GM19328 (cell line): ENCODE measurements at regions not wholly inside any gene's neighbourhood (a gene's known extent, or its start where the extent isn't known, plus 50 kb on each side); places are given as distances from the start of the nearest gene placed in this dataset.

Source experiments
- ATAC-seq: cut with Tn5 transposase; IDR thresholded peaks from one replicate; pipeline ENCODE4 v1.9.1; 2021; ENCODE audit warnings: mild to moderate bottlenecking, moderate library complexity; ENCODE audit not compliant: unreplicated experiment

- no peak for ATAC-seq
These were observed 295.6 kb downstream of the ZEB1 start for GRCh38 chr10:31614611-31615010.

DNA sequence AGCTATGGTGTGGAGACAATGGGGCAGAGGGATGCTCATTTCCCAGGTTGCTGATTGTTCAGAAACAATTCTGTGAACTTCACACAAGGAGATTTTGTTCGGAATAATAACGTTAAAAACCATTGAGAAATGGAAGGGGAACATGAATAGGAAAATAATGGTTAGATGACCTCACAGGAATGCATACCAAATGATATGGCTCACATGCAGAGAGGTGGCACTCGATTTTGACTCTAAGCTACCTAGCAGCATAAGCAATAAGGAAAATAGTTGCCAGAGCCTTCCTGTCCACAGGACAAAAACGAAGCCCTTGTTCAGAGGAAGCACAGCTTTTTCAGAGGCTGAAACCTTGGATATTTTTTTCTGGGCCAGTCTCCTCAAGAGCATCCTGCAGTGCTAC, 293.1 kb downstream of the ZEB1 start:
- no peak for ATAC-seq

DNA sequence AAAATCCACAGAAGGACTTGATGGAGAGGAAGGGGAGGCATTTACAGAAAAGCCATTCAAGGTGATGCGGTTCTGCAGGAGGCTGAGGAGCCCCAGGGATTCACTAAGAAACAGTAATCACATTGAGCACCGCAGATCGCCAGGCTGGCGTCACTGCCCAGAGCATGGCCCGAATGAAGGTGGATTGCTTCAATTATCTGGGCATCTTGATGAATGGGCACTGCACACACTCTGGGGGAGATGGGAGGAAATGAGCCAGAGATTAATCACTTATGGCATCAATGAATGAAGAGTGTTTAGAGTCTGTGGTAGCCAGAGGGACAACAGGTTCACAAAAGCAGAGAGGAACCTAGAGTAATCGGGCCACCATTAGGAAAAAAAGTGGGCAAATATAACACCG, 292.1 kb downstream of the ZEB1 start:
- no peak for ATAC-seq

DNA sequence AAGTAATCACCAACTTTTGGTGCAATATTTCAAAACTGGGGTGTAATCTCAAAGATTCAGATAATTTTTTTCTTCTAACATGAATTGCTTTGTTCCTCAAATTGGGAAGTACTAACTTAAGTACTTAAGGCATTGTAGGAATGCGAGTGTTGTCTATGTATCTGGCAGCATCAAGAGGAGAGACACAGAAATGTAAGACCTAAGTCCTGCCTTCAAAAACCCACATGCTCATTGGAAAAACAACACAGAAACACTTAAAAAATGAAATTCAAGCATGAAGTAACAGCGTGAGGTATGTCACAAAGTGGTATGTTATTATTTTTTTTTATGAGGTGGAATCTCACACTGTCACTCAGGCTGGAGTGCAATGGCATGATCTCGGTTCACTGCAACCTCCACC, 288.5 kb downstream of the ZEB1 start:
- no peak for ATAC-seq

- no peak for ATAC-seq
These were observed 287.8 kb downstream of the ZEB1 start for GRCh38 chr10:31606841-31607240.

DNA sequence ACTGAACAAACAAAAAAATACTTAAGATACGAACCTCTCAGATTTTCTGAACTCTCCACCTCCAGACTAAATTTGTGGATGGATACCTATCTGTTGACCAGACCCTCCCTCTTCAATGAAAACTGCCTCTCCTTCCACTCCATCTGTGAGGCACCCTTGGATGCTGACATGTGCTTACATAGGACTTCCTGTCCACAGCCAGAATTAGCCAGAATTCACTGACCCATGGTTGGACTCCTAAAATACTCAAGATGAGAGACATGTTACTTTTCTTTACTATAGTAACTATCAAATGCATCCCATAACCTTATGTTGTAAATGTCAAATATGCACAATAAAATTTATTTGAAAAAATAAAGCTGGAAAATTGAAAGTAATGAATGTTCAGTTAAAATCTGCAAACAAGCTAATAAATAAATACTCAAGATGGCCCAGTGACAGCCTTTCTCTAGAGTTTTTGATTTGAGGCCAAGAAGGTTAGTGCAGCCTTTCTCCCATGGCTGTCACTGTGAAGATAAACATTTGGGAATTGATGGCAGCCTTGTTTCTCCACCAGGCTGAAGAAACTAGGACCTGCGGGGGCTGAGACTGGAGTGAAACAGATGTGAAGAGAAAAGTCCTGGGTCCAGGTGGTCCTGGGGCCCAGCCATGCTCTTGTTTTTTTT, 287.0 kb downstream of the ZEB1 start:
- ATAC-seq, result no peak

- ATAC-seq, result no peak
These were observed 286.4 kb downstream of the ZEB1 start for GRCh38 chr10:31605426-31605825.

GRCh38 chr10:31604646-31605170, 285.7 kb downstream of the ZEB1 start:
- no peak for ATAC-seq

- ATAC-seq, result no peak
These were observed 285.1 kb downstream of the ZEB1 start for GRCh38 chr10:31604096-31604495.

GRCh38 chr10:31603235-31604087, 284.4 kb downstream of the ZEB1 start:
- ATAC-seq, result peak; percentile 97

- no peak for ATAC-seq
These were observed 283.7 kb downstream of the ZEB1 start for GRCh38 chr10:31602541-31603234.

GRCh38 chr10:31601136-31601535, 282.1 kb downstream of the ZEB1 start:
- ATAC-seq, result no peak

GRCh38 chr10:31599626-31600504, 280.8 kb downstream of the ZEB1 start:
- no peak for ATAC-seq

DNA sequence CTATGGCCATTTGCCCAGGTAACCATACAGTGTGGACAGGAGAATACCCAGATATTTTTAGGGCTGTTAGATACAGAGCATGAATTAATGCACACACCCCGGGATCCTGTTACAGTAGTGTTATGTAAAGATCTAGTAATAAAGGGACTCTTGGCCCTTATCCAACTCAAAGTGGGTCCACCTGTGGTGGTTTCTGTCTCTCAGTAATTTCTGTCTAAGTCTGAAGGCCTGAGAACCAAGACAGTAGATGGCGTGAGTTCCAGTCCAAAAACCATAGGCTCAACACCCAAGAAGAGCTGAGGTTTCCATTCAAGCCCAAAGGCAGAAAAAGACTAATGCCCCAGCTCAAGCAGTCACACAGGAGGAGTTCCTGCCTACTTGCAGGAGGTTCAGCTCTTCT, 277.7 kb downstream of the ZEB1 start:
- no peak for ATAC-seq

DNA sequence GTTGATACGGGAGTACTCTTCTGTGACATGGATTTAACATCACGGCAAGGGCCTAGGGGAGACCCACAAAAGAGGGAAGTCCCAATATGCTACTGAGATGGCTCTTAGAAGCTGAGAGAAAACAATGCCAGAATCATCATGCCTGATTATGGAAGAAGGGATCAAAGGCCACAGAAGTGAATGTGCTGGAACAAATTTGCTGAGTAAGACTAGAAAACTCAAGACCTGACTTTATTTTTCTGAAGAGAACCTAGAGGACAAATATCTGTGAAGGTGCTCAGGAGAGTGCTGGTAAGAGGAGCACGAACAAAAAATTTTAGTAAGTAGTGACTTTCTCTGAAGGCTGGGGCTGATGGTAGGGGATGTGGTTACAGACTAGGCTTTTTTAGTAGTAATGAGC, 277.0 kb downstream of the ZEB1 start:
- no peak for ATAC-seq

DNA sequence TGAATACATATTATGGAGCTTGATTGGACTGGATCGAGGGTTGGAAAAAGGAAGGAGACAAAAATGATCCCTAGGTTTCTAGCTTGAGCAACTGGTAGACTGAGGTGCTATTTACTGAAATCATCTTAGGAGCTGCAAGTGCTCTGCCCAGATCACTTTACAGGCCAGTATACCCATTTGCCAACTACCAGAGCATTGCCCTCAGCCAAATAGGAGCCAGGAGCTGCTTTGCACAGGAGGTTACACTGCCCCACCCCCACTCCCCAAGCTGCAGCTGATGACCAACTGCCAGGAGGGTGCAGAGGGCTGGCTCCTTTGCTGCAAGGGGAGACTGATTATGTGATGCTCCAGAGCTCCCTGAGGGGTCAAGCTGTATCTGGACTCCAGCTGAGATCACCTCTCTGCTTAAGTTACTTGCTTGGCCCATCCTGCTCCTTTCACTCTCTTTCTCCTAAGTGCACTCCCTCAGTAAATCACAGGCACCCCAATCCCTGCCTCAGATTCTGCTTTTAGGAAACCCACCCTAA, 275.4 kb downstream of the ZEB1 start:
- no peak for ATAC-seq

- no peak for ATAC-seq
These were observed 274.1 kb downstream of the ZEB1 start for GRCh38 chr10:31593124-31593523.

DNA sequence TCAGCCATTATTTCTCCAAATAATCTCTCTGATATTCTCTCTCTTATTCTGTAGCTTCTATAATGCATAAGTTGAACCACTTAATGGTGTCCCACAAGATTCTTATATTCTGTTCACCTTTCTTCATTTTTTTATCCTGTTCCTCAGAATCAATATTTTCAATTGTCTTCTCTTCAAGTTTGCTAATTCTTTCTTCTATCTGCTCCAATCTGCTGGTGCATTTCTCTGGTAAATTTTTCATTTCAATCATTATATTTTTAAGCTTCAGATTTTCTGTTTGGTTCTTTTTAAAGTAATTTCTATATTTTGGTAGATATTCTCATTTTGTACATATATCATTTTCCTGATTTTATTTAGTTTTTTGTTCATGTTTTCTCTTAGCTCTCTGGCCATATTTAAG, 272.6 kb downstream of the ZEB1 start:
- ATAC-seq, result no peak

DNA sequence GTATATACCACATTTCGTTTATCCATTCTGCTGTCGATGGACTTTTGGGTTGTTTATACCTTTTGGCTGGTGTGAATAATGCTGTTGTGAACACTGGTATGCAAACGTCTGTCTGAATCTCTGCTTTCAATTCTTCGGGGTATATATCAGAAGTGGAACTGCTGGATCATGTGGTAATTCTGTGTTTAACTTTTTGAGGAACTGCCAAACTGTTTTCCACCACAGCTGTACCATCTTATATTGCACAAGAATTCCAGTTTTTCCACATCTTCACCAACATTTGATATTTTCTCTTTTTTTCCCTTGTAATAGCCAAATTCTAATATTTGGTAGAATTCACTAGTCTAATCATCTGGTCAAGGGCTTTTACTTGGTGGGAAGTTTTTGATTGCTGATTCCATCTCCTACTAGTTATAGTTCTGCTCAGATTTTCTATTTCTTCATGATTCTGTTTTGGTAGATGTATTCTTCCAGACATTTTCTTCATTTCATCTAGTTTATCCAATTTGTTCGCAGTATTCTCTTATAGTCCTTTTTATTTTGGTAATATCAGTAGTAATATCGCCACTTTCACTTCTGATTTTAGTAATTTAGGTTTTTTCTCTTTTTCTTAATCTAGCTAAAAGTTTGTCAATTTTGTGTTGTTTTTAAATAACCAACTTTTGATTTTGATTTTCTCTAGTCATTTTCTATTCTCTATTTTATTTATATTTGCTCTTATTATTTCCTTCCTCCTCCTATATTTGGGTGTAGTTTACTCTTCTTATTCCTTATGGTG, 271.2 kb downstream of the ZEB1 start:
- no peak for ATAC-seq

DNA sequence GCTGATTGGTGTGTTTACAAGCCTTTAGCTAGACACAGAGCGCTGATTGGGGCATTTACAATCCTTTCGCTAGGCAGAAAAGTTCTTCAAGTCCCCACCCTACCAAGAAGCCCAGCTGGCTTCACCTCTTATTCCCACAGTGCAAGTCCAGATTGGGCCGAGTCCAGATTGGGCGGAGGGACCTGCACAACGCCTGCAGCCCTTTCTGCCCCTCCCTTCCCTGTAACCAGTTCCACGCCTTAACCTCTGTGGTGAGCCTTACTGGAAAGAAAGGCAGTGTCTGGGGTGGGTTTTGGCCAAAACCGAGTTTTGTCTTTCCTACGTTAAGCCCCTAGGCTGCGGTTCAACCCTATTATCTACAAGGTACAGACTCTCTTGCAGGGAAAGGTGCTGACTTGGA, 268.7 kb downstream of the ZEB1 start:
- ATAC-seq, result no peak
